ENCODE measurements at regions not wholly inside any gene's neighbourhood (a gene's known extent, or its start where the extent isn't known, plus 50 kb on each side); places are given as distances from the start of the nearest gene placed in this dataset.

DNA sequence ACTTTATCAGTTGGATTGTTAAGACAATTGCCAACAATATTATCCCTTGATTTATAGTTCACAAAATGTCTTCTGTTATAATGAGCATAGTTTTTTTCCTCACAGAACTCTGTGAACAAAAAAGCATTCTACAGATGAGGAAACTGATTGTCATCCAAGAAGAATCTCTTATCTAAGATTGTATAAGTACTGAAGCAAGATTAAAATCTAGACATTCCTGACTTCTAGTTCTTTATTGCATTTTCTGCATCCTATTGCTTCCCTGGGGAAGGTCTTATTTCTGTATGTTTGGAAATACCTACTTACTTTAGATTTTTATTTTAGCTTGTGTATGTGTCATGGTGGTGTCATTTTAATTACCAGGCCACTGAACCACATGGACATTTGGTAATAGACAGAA, 884.9 kb upstream of the WWC1 start:
- TF ChIP-seq POLR2A (IDR thresholded peaks at IDR 0.05; ENCODE audit: low read depth, low read length) (no peak), MYC (IDR thresholded peaks at IDR 0.05; ENCODE audit: low read depth, low read length) (no peak), EZH2 (IDR thresholded peaks at IDR 0.05; ENCODE audit: borderline replicate concordance, low read depth, low read length, severe bottlenecking) (no peak), POLR2AphosphoS5 (IDR thresholded peaks at IDR 0.05; ENCODE audit: insufficient read depth, low read depth, low read length) (no peak)
- TF ChIP-seq, protein P1, sequence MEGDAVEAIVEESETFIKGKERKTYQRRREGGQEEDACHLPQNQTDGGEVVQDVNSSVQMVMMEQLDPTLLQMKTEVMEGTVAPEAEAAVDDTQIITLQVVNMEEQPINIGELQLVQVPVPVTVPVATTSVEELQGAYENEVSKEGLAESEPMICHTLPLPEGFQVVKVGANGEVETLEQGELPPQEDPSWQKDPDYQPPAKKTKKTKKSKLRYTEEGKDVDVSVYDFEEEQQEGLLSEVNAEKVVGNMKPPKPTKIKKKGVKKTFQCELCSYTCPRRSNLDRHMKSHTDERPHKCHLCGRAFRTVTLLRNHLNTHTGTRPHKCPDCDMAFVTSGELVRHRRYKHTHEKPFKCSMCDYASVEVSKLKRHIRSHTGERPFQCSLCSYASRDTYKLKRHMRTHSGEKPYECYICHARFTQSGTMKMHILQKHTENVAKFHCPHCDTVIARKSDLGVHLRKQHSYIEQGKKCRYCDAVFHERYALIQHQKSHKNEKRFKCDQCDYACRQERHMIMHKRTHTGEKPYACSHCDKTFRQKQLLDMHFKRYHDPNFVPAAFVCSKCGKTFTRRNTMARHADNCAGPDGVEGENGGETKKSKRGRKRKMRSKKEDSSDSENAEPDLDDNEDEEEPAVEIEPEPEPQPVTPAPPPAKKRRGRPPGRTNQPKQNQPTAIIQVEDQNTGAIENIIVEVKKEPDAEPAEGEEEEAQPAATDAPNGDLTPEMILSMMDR (IDR thresholded peaks at IDR 0.05; ENCODE audit: extremely low read depth in 1 of 2, insufficient read depth in 1 of 2, low read depth in 1 of 2, low read length in 2 of 2), result no peak

All from endothelial cell of umbilical vein (primary cell).